SIG-M5 treated with dmso at 0.1 percent for 504 hours (cell line): ENCODE measurements at regions not wholly inside any gene's neighbourhood (a gene's known extent, or its start where the extent isn't known, plus 50 kb on each side); places are given as distances from the start of the nearest gene placed in this dataset.

Experiments
- DNase-seq: peaks from one replicate; lab custom pipeline; 2025; ENCODE audit not compliant: unreplicated experiment; lab: John Stamatoyannopoulos, UW

DNA sequence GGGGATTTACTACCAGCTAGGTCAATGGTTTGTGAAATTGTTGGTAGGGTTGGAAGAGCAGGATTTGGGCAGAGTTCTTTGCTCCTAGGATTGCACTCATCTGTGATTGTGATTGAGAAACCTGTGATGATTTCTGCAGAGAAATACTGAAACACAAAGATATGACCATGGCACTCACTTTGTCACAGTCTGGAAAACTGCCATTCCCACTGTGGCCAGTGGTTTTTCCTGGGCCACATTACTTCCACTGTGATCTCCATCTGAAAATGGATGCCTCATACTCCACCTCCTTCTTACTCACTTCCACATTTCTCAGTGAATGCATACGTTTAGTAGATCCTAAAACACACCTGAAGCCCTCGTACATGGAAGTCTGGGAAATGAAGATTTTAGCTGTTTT, 593.2 kb downstream of the LMO7 start:
- no peak for DNase-seq

DNA sequence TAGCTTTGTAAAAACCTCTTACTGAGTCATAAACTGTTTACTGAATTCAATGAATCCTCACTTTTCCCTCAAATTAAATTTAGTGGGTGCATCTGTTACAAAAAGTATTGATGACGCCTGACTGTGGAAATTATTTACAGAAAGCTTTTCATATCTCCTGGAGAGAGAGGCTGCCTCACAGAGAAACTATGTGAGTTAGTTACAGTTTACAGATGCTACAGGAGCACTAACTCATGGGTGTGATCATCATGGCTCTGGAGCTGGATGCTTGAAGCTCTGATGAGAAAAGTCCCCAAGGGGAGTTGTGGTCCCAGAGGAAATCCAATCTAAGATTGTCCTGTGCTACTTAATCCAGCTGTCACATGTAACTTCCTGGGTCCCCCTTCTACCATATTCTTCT, 590.8 kb downstream of the LMO7 start:
- no peak for DNase-seq

DNA sequence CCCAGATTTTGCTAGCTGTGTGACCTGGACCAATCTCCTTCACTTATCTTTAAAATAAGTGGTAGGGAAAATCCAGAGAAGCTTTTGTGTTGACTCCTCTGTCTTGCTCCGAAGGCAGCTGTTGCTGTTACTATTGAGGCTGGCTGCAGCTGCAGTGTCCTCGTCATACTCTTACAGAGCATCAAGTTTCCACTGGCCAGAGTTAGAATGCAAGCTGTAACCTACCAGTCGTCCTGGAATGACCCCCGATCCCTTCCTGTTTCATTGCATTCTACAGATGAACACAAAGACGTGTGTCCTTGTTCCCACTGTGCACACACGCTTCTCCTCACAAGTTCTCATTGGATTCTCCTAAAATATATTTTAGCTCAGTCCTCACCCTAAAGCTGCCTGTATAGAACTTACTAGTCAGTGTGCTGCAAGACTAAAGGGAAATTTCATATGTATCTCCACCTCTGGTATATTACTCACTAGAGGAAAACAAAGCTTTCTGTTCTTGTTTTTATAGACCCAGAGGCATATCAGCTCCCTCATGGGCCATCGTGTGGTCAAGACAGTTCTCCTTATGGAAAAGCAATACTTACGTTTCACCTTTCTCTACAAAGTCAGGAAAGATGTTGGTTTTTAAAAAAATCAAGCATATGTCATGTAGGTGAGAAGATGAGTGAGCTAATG, 589.8 kb downstream of the LMO7 start:
- no peak for DNase-seq

DNA sequence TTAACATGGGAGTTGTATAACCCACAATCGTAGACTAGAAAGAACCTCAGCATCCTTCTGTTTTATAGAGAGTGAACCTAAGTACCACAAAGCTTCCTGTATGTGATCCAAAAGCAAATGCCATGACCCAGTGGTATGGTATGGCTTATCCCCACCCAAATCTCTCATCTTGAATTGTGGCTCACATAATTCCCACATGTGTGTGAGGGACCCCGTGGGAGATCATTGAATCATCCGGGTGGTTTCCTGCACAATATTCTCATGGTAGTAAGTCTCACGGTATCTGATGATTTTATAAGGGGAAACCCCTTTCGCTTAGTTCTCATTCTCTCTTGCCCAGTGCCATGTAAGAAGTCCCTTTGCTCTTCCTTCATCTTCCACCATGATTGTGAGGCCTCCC, 587.9 kb downstream of the LMO7 start:
- no peak for DNase-seq

DNA sequence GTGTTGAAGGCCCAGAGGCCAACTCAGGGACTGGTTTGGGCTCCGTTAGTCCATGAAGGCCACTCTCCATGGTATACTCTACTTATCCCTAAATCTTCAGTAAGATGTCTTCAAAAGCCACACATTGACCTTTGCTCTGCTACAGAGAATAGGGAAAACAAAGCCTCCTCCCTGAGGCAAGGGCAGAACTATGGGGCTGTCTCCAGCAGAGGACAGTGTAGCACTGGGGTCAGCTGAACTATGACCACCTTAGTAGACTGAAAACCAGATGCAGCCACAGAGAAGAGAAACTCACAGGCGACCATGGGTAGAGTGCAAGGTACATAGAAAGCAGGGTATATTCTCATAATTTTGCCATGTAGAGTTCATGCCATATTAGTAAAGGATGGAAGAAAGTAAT, 587.4 kb downstream of the LMO7 start:
- no peak for DNase-seq

DNA sequence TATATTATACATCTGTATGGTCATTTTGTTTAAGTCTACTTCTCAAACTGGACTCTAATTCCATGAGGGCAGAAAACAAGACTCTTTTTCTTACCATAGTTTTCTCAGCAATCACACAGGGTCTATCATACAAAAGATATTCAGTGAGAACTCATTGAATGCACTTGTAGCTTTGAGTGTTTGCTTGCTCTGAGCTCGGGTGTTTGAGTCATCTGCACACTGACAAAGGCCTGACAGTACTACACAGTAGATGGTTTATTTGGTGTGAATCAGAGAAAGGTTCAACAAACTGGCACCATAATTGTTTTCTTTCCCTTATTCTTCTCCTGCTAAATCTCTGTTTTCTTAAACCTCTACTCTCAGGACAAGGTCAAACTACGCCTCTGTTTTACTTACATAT, 586.4 kb downstream of the LMO7 start:
- DNase-seq = no peak

DNA sequence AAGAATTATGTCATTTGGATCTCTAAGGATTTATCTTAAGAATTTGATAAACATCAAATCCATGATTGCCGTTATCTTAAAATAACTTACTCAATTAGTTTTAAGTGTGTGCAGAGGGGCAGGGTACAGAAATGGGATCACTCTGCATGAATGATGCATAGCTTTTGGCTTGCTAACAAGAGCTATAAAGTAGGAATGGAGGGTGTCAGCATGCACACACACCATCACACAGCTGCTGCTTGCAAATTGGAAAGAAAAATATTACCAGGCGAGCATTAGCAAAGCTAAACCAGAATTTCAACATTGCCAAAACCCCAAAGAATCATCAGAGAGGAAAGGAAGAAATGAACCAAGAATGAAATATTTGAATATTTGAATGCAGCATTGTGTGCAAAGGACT, 580.6 kb downstream of the LMO7 start:
- DNase-seq = no peak

DNA sequence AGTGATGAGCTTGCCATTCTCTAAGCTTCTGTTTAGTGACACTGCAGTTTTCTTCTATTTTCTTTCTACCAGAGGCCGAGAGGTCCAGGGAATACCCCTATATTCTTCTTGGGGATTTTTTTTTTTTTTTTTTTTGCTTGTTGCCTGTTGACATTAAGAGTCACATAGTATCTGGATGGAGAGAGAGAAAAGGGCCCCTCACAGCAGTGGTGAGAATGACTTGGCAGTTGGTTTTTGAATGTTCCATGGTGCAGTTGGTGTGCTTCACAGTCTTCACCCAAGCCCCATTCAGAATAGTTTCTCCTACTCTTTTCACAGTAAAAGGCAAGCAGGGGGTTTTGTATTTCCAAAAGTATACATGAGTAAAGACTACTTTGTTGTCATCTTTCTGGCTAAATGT, 577.9 kb downstream of the LMO7 start:
- DNase-seq = no peak

DNA sequence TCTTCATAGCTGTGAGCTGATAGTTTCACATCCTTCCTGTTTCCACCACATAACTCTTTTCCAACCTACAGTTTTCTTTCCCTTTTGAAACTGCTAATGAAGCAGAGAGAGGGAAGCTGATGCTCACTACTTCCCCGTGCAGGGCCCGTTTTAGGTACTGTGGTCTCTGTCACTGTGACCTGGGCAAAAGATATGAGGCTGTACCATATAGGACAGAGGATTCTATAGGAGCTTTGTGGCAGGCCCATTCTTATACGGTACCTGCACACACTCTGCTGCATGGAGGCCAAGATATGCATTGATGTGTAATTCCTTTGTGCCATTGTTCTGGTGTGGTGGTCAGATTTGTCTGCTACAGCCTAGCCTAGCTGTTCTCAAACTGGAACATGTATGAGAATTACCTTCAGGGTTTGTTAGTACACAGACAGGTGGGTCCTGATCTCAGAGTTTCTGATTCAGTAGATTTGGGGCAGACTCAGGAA, 577.3 kb downstream of the LMO7 start:
- no peak for DNase-seq

DNA sequence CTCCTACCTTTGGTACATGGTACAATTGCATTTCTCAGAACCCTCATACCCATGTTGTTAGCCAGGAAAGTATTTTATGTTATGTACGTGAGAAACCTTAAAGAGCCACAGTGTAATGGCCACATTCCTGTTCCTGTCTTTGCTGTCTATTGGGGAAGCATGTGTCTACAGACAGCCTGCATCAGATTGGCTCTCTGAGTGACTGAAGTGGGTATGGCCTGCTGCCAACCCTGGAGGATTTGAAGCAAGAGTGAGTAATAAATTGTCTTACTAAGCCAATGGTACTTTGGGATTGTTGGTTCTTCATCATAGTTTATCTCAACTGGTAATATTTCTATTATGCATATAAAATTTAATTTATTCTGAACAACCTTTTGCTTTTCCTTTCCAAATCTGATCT, 574.1 kb downstream of the LMO7 start:
- no peak for DNase-seq

DNA sequence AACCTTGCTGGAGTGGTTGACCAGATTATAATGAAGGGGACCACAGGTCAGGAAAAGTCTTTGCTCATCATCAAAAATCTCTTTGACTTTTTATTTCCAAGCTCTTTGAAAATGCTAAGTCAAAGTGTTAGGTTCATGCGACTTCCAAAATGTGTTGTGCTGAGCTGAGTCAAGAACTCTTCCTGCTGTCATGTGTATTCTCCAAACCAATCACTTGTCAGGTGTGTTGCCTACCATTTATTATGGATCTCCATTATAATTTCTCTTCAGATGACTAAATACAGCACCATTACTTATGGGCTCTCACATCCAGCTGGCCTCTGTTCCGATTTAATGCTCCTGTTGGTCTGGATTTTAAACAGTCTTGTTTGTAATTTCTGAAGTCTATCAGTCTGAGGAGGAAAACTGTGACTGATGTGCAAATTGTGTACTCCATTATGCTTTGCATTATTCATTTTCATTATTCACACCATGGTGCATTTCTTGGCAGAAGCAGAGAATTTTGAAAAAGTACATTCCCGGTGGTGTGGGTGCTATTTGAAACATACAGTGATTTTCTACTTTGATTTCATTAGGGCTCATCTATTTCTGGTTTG, 562.5 kb downstream of the LMO7 start:
- no peak for DNase-seq

DNA sequence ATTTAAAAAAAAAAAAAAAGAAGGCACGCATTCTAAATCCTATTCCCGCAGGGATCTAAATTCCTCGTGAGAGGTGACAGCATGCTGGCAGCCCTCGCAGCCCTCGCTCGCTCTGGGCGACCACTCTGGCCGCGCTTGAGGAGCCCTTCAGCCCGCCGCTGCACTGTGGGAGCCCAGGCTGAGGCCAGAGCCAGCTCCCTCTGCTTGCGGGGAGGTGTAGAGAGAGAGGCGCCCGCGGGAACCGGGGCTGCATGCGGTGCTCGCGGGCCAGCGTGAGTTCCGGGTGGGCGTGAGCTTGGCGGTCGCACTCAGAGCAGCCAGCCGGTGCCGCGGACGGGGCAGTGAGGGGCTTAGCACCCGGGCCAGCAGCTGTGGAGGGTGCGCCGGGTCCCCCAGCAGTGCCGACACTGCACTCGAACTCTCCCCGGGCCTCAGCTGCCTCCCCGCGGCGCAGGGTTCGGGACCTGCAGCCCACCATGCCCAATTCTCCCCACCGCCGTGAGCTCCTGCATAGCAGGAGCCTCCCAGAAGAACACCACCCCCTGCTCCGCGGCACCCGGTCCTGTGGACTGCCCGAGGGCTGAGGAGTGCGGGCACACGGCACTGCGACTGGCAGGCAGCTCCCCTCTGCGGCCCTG, 553.9 kb downstream of the LMO7 start:
- DNase-seq = no peak

DNA sequence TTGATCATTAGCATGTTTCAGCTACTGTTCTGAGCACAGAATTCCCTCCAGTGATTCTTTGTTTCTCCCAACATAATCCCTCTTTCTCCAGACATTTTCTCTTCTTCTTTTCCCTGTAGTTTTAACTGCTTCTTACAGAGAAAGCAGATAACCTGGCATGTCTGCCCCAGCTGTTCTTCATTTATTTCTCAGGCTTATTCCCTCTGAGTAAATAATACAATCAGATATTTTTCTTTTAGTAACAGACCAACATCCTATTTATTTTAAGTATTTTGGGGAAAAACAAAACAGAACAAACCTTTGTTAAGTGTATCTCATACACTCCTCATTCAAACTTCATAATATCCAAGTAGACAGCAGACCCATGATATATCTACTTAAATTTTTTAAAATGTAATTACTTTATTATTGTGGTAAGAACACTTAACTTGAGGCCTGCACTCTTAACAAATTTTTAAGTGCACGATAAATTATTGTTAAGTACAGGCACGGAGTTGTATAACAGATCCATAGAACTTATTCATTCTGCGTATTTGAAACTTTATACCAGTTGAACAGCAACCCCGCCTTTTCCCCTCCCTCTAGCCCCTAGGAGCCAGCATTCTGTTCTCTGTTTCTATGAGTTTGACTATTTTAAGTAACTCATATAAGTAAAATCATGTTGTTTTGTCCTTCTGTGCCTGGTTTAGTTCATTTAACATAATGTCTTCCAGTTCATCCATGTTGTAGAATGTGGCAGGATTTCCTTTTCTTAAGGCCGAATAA, 540.0 kb downstream of the LMO7 start:
- no peak for DNase-seq

DNA sequence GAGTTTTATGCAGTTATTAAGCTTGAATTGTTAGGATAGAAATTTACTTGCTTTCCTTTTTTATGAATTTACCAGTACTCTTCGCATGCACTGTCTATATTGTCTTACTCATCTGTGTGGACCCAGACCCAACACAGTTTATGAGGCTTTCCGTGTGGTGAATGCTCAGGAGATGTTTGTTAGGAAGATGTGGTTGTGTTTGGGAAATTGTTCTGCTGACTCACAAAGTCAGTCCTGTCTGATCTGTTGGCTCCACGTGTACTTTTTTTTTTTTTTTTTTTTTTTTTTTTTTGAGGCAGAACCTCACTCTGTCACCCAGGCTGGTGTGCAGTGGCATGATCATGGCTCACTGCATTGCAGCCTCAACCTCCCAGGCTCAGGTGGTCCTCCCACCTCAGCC, 532.5 kb downstream of the LMO7 start:
- no peak for DNase-seq

DNA sequence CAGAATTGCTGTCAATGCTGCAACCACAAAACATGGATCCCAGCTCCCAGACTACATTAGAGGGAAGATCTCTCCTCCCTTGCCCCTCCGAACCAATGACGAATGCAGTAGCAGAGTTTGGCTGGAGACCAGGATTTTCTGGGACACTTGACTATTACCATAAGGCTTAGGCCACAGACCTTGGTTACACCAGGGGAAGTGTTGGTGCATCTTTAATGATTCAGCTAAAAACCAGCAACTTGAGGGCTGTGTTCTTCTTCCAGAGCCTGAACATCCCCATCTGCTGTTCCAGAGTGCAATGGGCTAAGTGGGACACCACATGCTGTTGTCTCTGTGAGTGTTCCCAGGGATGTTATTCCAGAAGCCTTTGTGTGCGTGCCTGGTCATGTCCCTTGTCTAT, 528.2 kb downstream of the LMO7 start:
- no peak for DNase-seq

DNA sequence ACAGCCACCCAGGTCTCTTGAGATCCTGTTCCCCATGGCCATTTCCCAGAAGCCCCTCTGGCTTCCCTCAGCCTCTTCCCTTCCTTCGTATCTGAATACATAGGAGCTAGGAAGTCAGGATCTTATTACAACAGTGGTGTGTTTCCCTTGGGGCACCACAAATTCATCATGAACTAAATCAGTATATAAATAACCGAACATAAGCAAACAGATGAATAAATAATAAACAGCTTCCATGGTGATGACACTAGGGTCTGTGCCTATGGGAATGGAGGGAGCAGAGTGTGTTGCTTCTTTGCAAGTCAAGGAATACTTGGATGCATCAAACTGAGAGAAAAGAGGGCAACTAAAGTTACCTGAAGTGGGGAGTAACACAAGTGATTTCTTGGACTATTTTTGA, 527.6 kb downstream of the LMO7 start:
- no peak for DNase-seq

DNA sequence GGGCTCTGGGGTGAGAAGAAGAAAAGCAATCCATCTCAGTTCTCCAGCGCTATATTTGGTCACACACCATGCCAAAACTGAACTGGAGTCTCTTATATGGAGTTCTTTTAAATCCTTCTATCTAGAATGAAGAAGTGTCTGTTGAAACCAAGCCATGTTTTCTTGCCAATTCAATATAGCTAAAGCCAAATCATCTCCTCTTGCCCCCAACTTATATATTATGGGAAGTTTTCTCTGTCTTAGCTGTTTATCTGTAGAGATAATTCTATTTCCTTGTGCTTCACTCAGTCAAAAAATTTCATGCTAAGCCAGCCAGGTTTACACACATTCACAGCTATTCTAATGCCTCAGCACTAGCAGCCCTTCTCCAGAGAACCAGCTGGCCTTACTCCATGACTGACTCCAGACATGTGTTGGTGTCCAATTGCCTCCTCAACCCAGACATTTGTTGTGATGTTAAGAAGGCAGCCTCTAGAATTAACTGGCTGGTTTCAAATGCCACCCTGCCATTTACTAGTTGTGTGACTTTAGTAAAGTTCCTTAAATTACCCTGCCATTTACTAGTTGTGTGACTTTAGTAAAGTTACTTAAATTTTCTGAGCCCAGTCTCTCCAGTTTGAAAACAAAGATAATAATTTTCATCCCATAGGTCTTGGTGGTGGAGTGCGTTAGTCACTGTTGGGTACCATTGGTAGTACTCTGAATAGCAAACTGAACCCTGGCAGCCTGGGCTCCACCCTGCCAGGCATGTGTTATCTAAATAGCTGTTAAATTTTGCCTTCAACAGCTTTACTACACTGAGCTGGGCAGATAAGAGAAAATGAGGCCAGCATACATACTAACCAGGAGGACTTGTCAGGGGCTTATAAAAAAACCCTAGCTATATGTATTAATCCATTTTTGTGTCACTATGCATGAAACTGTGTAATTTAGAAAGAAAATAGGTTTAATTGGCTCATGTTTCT, 525.1 kb downstream of the LMO7 start:
- no peak for DNase-seq

DNA sequence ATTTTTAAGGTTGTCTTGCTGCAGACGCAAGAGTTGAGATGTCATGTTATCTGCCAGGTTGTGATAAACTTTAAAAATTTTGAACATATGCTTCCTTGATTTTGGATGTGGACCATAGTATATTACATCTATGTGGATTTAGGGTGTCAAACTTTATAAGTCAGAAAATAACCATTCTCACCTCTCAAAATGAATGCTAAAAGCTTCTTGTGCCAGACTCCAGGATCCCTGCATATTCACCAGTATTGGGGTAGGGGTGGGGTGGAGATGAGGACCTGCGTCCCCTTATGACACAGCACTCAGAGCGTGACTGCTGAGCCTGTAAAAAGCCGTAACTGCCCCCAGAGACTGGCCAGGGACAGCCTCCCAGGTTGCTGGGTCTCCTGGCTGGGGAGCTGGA, 524.4 kb downstream of the LMO7 start:
- DNase-seq = no peak

DNA sequence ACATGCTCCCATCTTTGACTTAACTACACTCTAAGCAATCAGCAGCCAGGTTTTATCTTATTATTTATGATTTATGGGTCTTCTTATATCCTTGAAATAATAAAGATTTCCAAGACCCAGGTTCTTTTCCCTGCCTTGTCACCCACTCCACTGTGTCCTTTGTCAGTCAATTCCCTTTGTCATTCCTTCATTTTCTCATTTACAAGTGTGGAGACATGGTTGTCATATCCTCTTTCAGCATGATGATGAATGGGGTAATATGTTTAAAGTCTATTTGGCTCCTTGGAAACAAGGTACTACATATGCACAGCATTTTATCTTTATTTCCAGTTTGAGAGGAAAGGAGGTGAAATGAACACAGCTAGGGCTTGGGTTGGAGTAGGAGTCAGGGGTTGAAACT, 521.8 kb downstream of the LMO7 start:
- DNase-seq = no peak

DNA sequence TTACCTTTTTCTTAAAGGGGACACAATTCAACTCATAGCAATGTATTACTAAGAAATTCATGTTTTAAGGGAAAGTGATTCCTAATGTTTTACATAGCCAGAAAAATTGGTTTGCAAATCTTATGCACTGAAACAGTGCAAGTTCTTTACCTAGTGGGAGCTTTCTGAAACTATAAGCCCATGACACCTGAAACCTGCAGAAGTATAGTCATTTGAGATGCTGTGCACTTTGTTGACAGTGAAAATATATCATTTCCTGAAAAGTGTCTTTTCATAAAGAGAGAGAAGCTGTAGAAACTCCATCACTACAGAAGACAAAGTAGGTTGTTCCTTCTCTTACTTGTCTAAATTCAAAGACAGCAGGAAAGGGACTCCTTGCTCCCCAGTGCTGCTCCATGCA, 517.1 kb downstream of the LMO7 start:
- DNase-seq = no peak

DNA sequence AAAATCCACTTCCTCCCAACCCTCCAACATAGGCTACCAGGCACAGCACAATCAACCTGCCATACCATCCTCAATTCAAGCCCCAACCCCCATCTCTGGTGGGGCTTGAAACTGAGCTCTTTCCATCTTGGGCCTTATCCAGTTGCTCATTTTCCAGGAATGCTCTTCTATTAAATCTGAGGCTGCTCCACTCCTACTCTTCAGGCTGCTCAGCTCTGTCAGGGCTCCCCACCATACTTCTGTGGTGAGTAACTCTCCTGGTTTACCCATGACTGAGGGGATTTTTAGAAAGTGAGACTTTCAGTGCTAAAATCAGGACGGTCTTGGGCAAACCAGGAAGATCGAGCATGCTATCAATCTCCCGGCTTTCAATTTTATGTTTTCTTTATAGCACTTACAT, 512.8 kb downstream of the LMO7 start:
- DNase-seq = no peak
